SK-N-MC (cell line): ENCODE measurements at regions not wholly inside any gene's neighbourhood (a gene's known extent, or its start where the extent isn't known, plus 50 kb on each side); places are given as distances from the start of the nearest gene placed in this dataset.
"Not testable (repeated sequence)": the region's sequence is repeated elsewhere in the genome, so short reads cannot be mapped to it uniquely, and the experiment has no call there.

Experiments used
- EZH2 ChIP-seq: fragments of 200-600 bp; sonication (generic); IDR thresholded peaks from one replicate; pipeline ENCODE4 v1.6.1; 2017; ENCODE audit warnings: antibody characterized with exemption
- FOXP2 ChIP-seq: optimal IDR thresholded peaks from 2 replicates; pipeline ENCODE3; 2011; ENCODE audit warnings: mild to moderate bottlenecking, moderate library complexity; ENCODE audit not compliant: insufficient read depth; ENCODE audit errors: extremely low read length, control extremely low read depth
- POLR2AphosphoS5 ChIP-seq: IDR thresholded peaks from 2 replicates; pipeline ENCODE4 v1.6.1; 2012; ENCODE audit warnings: mild to moderate bottlenecking, low read depth, low read length, borderline replicate concordance

GRCh38 chr6:68494880-68495279 lies 140.2 kb upstream of the ADGRB3 start:
- not testable (repeated sequence) for TF ChIP-seq EZH2, POLR2AphosphoS5, FOXP2
